ENCODE measurements at regions not wholly inside any gene's neighbourhood (a gene's known extent, or its start where the extent isn't known, plus 50 kb on each side); places are given as distances from the start of the nearest gene placed in this dataset.

GRCh38 chr13:22594041-22594440 is 586.7 kb upstream of the SGCG start:
- no peak overlapping the region for H3K27ac Mint-ChIP-seq
- H3K9me3 Mint-ChIP-seq, result no peaks in the 10 kb centered on the region
- no peaks in the 10 kb centered on the region for H3K4me1 Mint-ChIP-seq
- H3K4me3 Mint-ChIP-seq, result no peak overlapping the region
- H3K27me3 Mint-ChIP-seq, result peaks cover 1% of the 10 kb centered on the region
- H3K36me3 Mint-ChIP-seq, result no peaks in the 10 kb centered on the region

- Mint-ChIP-seq H3K4me3 (no peak overlapping the region), H3K9me3 (no peaks in the 10 kb centered on the region), H3K36me3 (no peaks in the 10 kb centered on the region), H3K27ac (no peak overlapping the region), H3K4me1 (no peaks in the 10 kb centered on the region), H3K27me3 (peaks cover 1% of the 10 kb centered on the region)
Measured at GRCh38 chr13:22596171-22596863, 584.5 kb upstream of the SGCG start.

GRCh38 chr13:22599156-22599555 is 581.6 kb upstream of the SGCG start:
- no peak overlapping the region for H3K4me3 Mint-ChIP-seq
- H3K36me3 Mint-ChIP-seq, result no peaks in the 10 kb centered on the region
- peaks cover 2% of the 10 kb centered on the region for H3K27me3 Mint-ChIP-seq
- no peaks in the 10 kb centered on the region for H3K4me1 Mint-ChIP-seq
- peaks cover 16% of the 10 kb centered on the region for H3K9me3 Mint-ChIP-seq
- no peak overlapping the region for H3K27ac Mint-ChIP-seq

- no peaks in the 10 kb centered on the region for H3K36me3 Mint-ChIP-seq
- no peaks in the 10 kb centered on the region for H3K9me3 Mint-ChIP-seq
- H3K4me3 Mint-ChIP-seq, result no peak overlapping the region
- no peaks in the 10 kb centered on the region for H3K4me1 Mint-ChIP-seq
- H3K27ac Mint-ChIP-seq, result no peak overlapping the region
- no peaks in the 10 kb centered on the region for H3K27me3 Mint-ChIP-seq
Measured at GRCh38 chr13:22618002-22618401, 562.8 kb upstream of the SGCG start.

- Mint-ChIP-seq H3K27me3 (peaks cover 4% of the 10 kb centered on the region), H3K4me3 (no peak overlapping the region), H3K4me1 (no peaks in the 10 kb centered on the region), H3K36me3 (no peaks in the 10 kb centered on the region), H3K27ac (no peak overlapping the region), H3K9me3 (peaks cover 4% of the 10 kb centered on the region)
Measured at GRCh38 chr13:22625691-22626090, 555.1 kb upstream of the SGCG start.

- no peak overlapping the region for H3K27ac Mint-ChIP-seq
- no peaks in the 10 kb centered on the region for H3K4me1 Mint-ChIP-seq
Measured at GRCh38 chr13:22629374-22629773, 551.4 kb upstream of the SGCG start.

GRCh38 chr13:22642088-22642487 is 538.7 kb upstream of the SGCG start:
- Mint-ChIP-seq H3K9me3 (no peaks in the 10 kb centered on the region), H3K36me3 (no peaks in the 10 kb centered on the region), H3K27ac (no peak overlapping the region), H3K4me3 (no peak overlapping the region), H3K4me1 (no peaks in the 10 kb centered on the region), H3K27me3 (peaks cover 6% of the 10 kb centered on the region)

More at GRCh38 chr13:22629374-22629773, 551.4 kb upstream of the SGCG start:
- H3K9me3 Mint-ChIP-seq, result peaks cover 6% of the 10 kb centered on the region
- H3K36me3 Mint-ChIP-seq, result no peaks in the 10 kb centered on the region
- no peak overlapping the region for H3K4me3 Mint-ChIP-seq
- no peaks in the 10 kb centered on the region for H3K27me3 Mint-ChIP-seq

- Mint-ChIP-seq H3K27ac (no peak overlapping the region), H3K9me3 (no peaks in the 10 kb centered on the region), H3K36me3 (no peaks in the 10 kb centered on the region), H3K27me3 (no peaks in the 10 kb centered on the region), H3K4me1 (no peaks in the 10 kb centered on the region), H3K4me3 (no peak overlapping the region)
Measured at GRCh38 chr13:22644941-22645340, 535.8 kb upstream of the SGCG start.

GRCh38 chr13:22647156-22647850 is 533.5 kb upstream of the SGCG start:
- Mint-ChIP-seq H3K4me1 (no peaks in the 10 kb centered on the region), H3K9me3 (no peaks in the 10 kb centered on the region), H3K4me3 (no peak overlapping the region), H3K27me3 (no peaks in the 10 kb centered on the region), H3K27ac (no peak overlapping the region), H3K36me3 (no peaks in the 10 kb centered on the region)

- Mint-ChIP-seq H3K36me3 (no peaks in the 10 kb centered on the region), H3K9me3 (no peaks in the 10 kb centered on the region), H3K4me3 (no peak overlapping the region), H3K27me3 (no peaks in the 10 kb centered on the region), H3K4me1 (no peaks in the 10 kb centered on the region), H3K27ac (no peak overlapping the region)
Measured at GRCh38 chr13:22648320-22648801, 532.4 kb upstream of the SGCG start.

- Mint-ChIP-seq H3K9me3 (no peaks in the 10 kb centered on the region), H3K4me1 (no peaks in the 10 kb centered on the region), H3K27me3 (no peaks in the 10 kb centered on the region), H3K27ac (no peak overlapping the region), H3K36me3 (no peaks in the 10 kb centered on the region), H3K4me3 (no peak overlapping the region)
Measured at GRCh38 chr13:22652796-22653195, 528.0 kb upstream of the SGCG start.

- Mint-ChIP-seq H3K27me3 (no peaks in the 10 kb centered on the region), H3K27ac (no peak overlapping the region), H3K4me1 (no peaks in the 10 kb centered on the region), H3K4me3 (no peak overlapping the region), H3K36me3 (no peaks in the 10 kb centered on the region), H3K9me3 (no peaks in the 10 kb centered on the region)
Measured at GRCh38 chr13:22653866-22654265, 526.9 kb upstream of the SGCG start.

GRCh38 chr13:22655106-22655852 is 525.5 kb upstream of the SGCG start:
- Mint-ChIP-seq H3K4me3 (no peak overlapping the region), H3K36me3 (no peaks in the 10 kb centered on the region), H3K27me3 (no peaks in the 10 kb centered on the region), H3K27ac (no peak overlapping the region), H3K4me1 (no peaks in the 10 kb centered on the region), H3K9me3 (no peaks in the 10 kb centered on the region)

- H3K36me3 Mint-ChIP-seq, result no peaks in the 10 kb centered on the region
- H3K4me1 Mint-ChIP-seq, result no peaks in the 10 kb centered on the region
- H3K27ac Mint-ChIP-seq, result no peak overlapping the region
- H3K9me3 Mint-ChIP-seq, result no peaks in the 10 kb centered on the region
- H3K27me3 Mint-ChIP-seq, result no peaks in the 10 kb centered on the region
- no peak overlapping the region for H3K4me3 Mint-ChIP-seq
Measured at GRCh38 chr13:22662771-22663170, 518.0 kb upstream of the SGCG start.

- Mint-ChIP-seq H3K9me3 (no peaks in the 10 kb centered on the region), H3K36me3 (no peaks in the 10 kb centered on the region), H3K4me3 (no peak overlapping the region), H3K27ac (no peak overlapping the region), H3K4me1 (no peaks in the 10 kb centered on the region), H3K27me3 (no peaks in the 10 kb centered on the region)
Measured at GRCh38 chr13:22665506-22665905, 515.3 kb upstream of the SGCG start.

- Mint-ChIP-seq H3K36me3 (no peaks in the 10 kb centered on the region), H3K9me3 (peaks cover 18% of the 10 kb centered on the region), H3K27ac (no peak overlapping the region), H3K27me3 (no peaks in the 10 kb centered on the region), H3K4me1 (no peaks in the 10 kb centered on the region), H3K4me3 (no peak overlapping the region)
Measured at GRCh38 chr13:22690756-22691155, 490.0 kb upstream of the SGCG start.
